Endothelial cell of umbilical vein (primary cell): ENCODE measurements at regions not wholly inside any gene's neighbourhood (a gene's known extent, or its start where the extent isn't known, plus 50 kb on each side); places are given as distances from the start of the nearest gene placed in this dataset.

Experiments
- BruUV-seq: library from RNA; stranded (reverse); fragments of 400-500 nt; replicated peaks from 2 replicates; lab custom pipeline; 2021; lab: Mats Ljungman, UMichigan
- CTCF ChIA-PET: fragments of 300-600, 350-600 bp; sonication (Branson Sonifier 250); formaldehyde crosslinking; loops from one replicate; lab custom pipeline; 2021; ENCODE audit warnings: antibody characterized with exemption, inconsistent platforms; lab: Charles Lee
- POLR2A ChIA-PET: fragments of 300-600, 350-600 bp; sonication (Branson Sonifier 250); formaldehyde crosslinking; loops from one replicate; lab custom pipeline; 2021; ENCODE audit warnings: antibody characterized with exemption, inconsistent platforms; lab: Charles Lee
- DNase-seq: peaks from one replicate; pipeline ENCODE4 v3.0.0-alpha.2; 2011; ENCODE audit warnings: low read depth, low spot score
- FAIRE-seq: peaks from 2 replicates; lab custom pipeline; 2011; peaks lifted over from hg19 to GRCh38; lab: Jason Lieb, UNC
- H2AFZ ChIP-seq: 2 replicates; pipeline ENCODE4 v1.6.0; 2012; ENCODE audit warnings: low read depth, low read length, control low read depth, inconsistent platforms
- H3K27ac ChIP-seq: 2 replicates; pipeline ENCODE4 v1.5.1; 2011; ENCODE audit warnings: low read depth, mild to moderate bottlenecking, control low read depth, low read length, moderate library complexity; ENCODE audit not compliant: insufficient read depth
- H3K27me3 ChIP-seq, 2 experiments: 2 replicates each; pipeline versions ENCODE4 v1.6.0 to v1.6.1; 2011; ENCODE audit warnings: low read length in 2 of 2, mixed read lengths in 1 of 2; ENCODE audit not compliant: control insufficient read depth in 2 of 2, insufficient read depth in 2 of 2
- H3K36me3 ChIP-seq, 2 experiments: 2 replicates in 1 of 2; 3 replicates in 1 of 2; pipeline ENCODE4 v1.5.1; 2011; ENCODE audit warnings: low read length in 2 of 2, mild to moderate bottlenecking in 1 of 2, moderate library complexity in 1 of 2; ENCODE audit not compliant: control insufficient read depth in 2 of 2, insufficient read depth in 2 of 2; ENCODE audit errors: extremely low read depth in 1 of 2
- H3K4me1 ChIP-seq: 3 replicates; pipeline ENCODE4 v1.5.1; 2011; ENCODE audit warnings: mild to moderate bottlenecking, low read length; ENCODE audit not compliant: control insufficient read depth, insufficient read depth; ENCODE audit errors: extremely low read depth
- H3K4me2 ChIP-seq: 2 replicates; pipeline ENCODE4 v1.6.1; 2011; ENCODE audit warnings: low read length, control low read depth, mixed read lengths; ENCODE audit not compliant: insufficient read depth
- H3K4me3 ChIP-seq, 3 experiments: fragments of 200-600 bp in 1 of 3; sonication (generic), shearing (Covaris generic) in 1 of 3; replicated peaks in 1 of 3; 2 replicates each; pipeline ENCODE4 v1.5.1; 2011 to 2016; ENCODE audit warnings: control low read depth in 3 of 3, low read length in 3 of 3, mild to moderate bottlenecking in 2 of 3, inconsistent platforms in 1 of 3, low read depth in 1 of 3, moderate library complexity in 1 of 3; ENCODE audit not compliant: insufficient read depth in 1 of 3
- H3K79me2 ChIP-seq: 2 replicates; pipeline ENCODE4 v1.6.0; 2012; ENCODE audit warnings: low read length, inconsistent platforms; ENCODE audit not compliant: control insufficient read depth, insufficient read depth
- H3K9ac ChIP-seq: replicated peaks from 2 replicates; pipeline ENCODE3; 2011; ENCODE audit warnings: low read length, control low read depth; ENCODE audit not compliant: insufficient read depth; ENCODE audit errors: extremely low read depth
- H3K9me1 ChIP-seq: replicated peaks from 3 replicates; pipeline ENCODE4 v1.6.0; 2011; ENCODE audit warnings: mild to moderate bottlenecking, low read length; ENCODE audit not compliant: control insufficient read depth, insufficient read depth; ENCODE audit errors: extremely low read depth
- H3K9me3 ChIP-seq: replicated peaks from 2 replicates; pipeline ENCODE4 v1.5.1; 2012; ENCODE audit warnings: low read length, inconsistent platforms; ENCODE audit not compliant: control insufficient read depth, insufficient read depth
- H4K20me1 ChIP-seq: replicated peaks from 2 replicates; pipeline ENCODE3; 2011; ENCODE audit warnings: mild to moderate bottlenecking, low read length; ENCODE audit not compliant: control insufficient read depth, insufficient read depth; ENCODE audit errors: extremely low read depth
- CTCF ChIP-seq, 2 donors: IDR thresholded peaks; 1 replicate in 1 of 2; 2 replicates in 1 of 2; pipeline ENCODE4 v1.5.1; 2011; ENCODE audit warnings: low read length in 2 of 2, mild to moderate bottlenecking in 2 of 2, moderate library complexity in 2 of 2, control low read depth in 1 of 2, inconsistent platforms in 1 of 2, low read depth in 1 of 2; ENCODE audit not compliant: insufficient read depth in 1 of 2; ENCODE audit errors: extremely low read depth in 1 of 2
- FOS ChIP-seq: IDR thresholded peaks from 2 replicates; pipeline ENCODE4 v1.6.1; 2011; ENCODE audit warnings: mild to moderate bottlenecking, low read length, moderate library complexity, borderline replicate concordance; ENCODE audit not compliant: insufficient read depth
- MYC ChIP-seq: IDR thresholded peaks from one replicate; pipeline ENCODE4 v1.6.1; 2011; ENCODE audit warnings: mild to moderate bottlenecking, low read depth, low read length
- POLR2A ChIP-seq: IDR thresholded peaks from 2 replicates; pipeline ENCODE4 v1.6.1; 2012; ENCODE audit warnings: low read depth, mild to moderate bottlenecking, control low read depth, low read length
- dilution Hi-C: fragments of 300-500 bp; cut with MboI; formaldehyde crosslinking; loops from one replicate; pipeline ENCODE4 v1.15.0; 2019; ENCODE audit warnings: low sequenced_read_pairs; ENCODE audit not compliant: extremely low pct_ligation_motif_present
- intact Hi-C: fragments of 100-400 bp; cut with micrococcal nuclease; formaldehyde crosslinking; loops from one replicate; pipeline ENCODE4 v1.10.0; 2022

GRCh38 chr3:79930196-79930595 lies 162.4 kb upstream of the ROBO1 start:
- Histone ChIP-seq H3K4me2 (no peak overlapping the region), H3K4me3 (no peak overlapping the region), H3K9me1 (no peaks in the 10 kb centered on the region), H3K4me1 (peaks cover 4% of the 10 kb centered on the region), H4K20me1 (no peaks in the 10 kb centered on the region), H3K79me2 (no peaks in the 10 kb centered on the region), H2AFZ (no peak overlapping the region), H3K27me3 (no peaks in the 10 kb centered on the region), H3K36me3 (no peaks in the 10 kb centered on the region), H3K9me3 (no peaks in the 10 kb centered on the region), H3K9ac (no peak overlapping the region), H3K27ac (no peak overlapping the region)
- TF ChIP-seq POLR2A (no peak), MYC (no peak), CTCF (IDR thresholded peaks at IDR 0.05; ENCODE audit: extremely low read depth in 1 of 2, insufficient read depth in 1 of 2, low read depth in 1 of 2, low read length in 2 of 2) (no peak)
- ChIA-PET POLR2A (no interaction called here), CTCF (interaction anchor here (1.2 to 1.3 kb wide), 2 partner anchors 9 to 10 kb away, joined by 3 read pairs; no protein-coding TSS in a partner anchor)
- intact Hi-C loops, result no loop called here
- FAIRE-seq (no peak), DNase-seq (no peak)
- BruUV-seq, result no TSS peak
- dilution Hi-C loops, result no loop called here

GRCh38 chr3:79928687-79929408 lies 161.1 kb upstream of the ROBO1 start:
- ChIA-PET CTCF (interaction anchor here (1.2 kb wide), 1 partner anchor 11 kb away, joined by 3 read pairs; no protein-coding TSS in a partner anchor), POLR2A (no interaction called here)
- Histone ChIP-seq H3K79me2 (no peaks in the 10 kb centered on the region), H3K9ac (no peak overlapping the region), H3K36me3 (no peaks in the 10 kb centered on the region), H2AFZ (no peak overlapping the region), H3K9me1 (no peaks in the 10 kb centered on the region), H3K9me3 (no peaks in the 10 kb centered on the region), H3K4me1 (peaks cover 4% of the 10 kb centered on the region), H4K20me1 (no peaks in the 10 kb centered on the region), H3K27ac (no peak overlapping the region), H3K27me3 (no peaks in the 10 kb centered on the region), H3K4me3 (no peak overlapping the region), H3K4me2 (no peak overlapping the region)
- BruUV-seq, result no TSS peak
- dilution Hi-C loops, result no loop called here
- DNase-seq (no peak), FAIRE-seq (no peak)
- no peak for TF ChIP-seq POLR2A
- no peak for TF ChIP-seq CTCF (IDR thresholded peaks at IDR 0.05; ENCODE audit: extremely low read depth in 1 of 2, insufficient read depth in 1 of 2, low read depth in 1 of 2, low read length in 2 of 2)
- TF ChIP-seq FOS, result no peak
- intact Hi-C loops, result no loop called here
